ENCODE measurements at regions not wholly inside any gene's neighbourhood (a gene's known extent, or its start where the extent isn't known, plus 50 kb on each side); places are given as distances from the start of the nearest gene placed in this dataset.

- Histone ChIP-seq H3K9me3 (no peaks in the 10 kb centered on the region), H3K27ac (no peak overlapping the region), H3K36me3 (no peaks in the 10 kb centered on the region), H3K4me3 (no peak overlapping the region), H3K27me3 (no peaks in the 10 kb centered on the region), H3K4me1 (peaks cover 4 to 20% (median 11%) of the 10 kb centered on the region in 4 donors)
- in situ Hi-C loops (cut with MboI; ENCODE audit: low pct_ligation_motif_present in 1 of 4, low pct_unique_long_range_greater_than_20kb in 1 of 4, low sequenced_read_pairs in 3 of 4): no loop called here
- DNase-seq: no peak
- intact Hi-C loops (cut with DNase I; ENCODE audit: low total_unique reads): no loop called here
- WGBS, 2 donors (ENCODE audit: low coverage in 1 of 2): 83% methylated on average over 1 of the region's 1 CpG; no CpG with 5 or more reads in 1 of the 2 donors
- TF ChIP-seq EP300 (IDR thresholded peaks at IDR 0.05; ENCODE audit: low read depth): no peak
- TF ChIP-seq POLR2AphosphoS5 (IDR thresholded peaks at IDR 0.05): no peak
- TF ChIP-seq POLR2A (IDR thresholded peaks at IDR 0.05): no peak
- no peak for TF ChIP-seq CTCF (IDR thresholded peaks at IDR 0.05)
These were observed 68.0 kb upstream of the BOC start for GRCh38 chr3:113143353-113143752.

GRCh38 chr3:113147681-113148261 lies 63.6 kb upstream of the BOC start:
- no peak overlapping the region for H3K4me3 ChIP-seq
- DNase-seq: no peak
- H3K27ac ChIP-seq: peak overlapping the region; percentile 49 to 87 (median 72)
- in situ Hi-C loops (cut with MboI; ENCODE audit: low pct_ligation_motif_present in 1 of 4, low pct_unique_long_range_greater_than_20kb in 1 of 4, low sequenced_read_pairs in 3 of 4): no loop called here
- intact Hi-C loops (cut with DNase I; ENCODE audit: low total_unique reads): no loop called here
- no peaks in the 10 kb centered on the region for H3K36me3 ChIP-seq
- no peaks in the 10 kb centered on the region for H3K9me3 ChIP-seq
- WGBS, 2 donors (ENCODE audit: low coverage in 1 of 2): 73 to 74% methylated on average over 8 to 9 of the region's 9 CpGs
- H3K27me3 ChIP-seq: no peaks in the 10 kb centered on the region
- H3K4me1 ChIP-seq: peaks cover 4 to 47% (median 24%) of the 10 kb centered on the region in 4 donors
- TF ChIP-seq POLR2A (IDR thresholded peaks at IDR 0.05) (no peak), POLR2AphosphoS5 (IDR thresholded peaks at IDR 0.05) (peak; percentile 62 to 86 (median 64)), CTCF (IDR thresholded peaks at IDR 0.05) (no peak), EP300 (IDR thresholded peaks at IDR 0.05; ENCODE audit: low read depth) (peak; percentile 6)

GRCh38 chr3:113148284-113148683 lies 63.1 kb upstream of the BOC start:
- H3K9me3 ChIP-seq: no peaks in the 10 kb centered on the region
- no peaks in the 10 kb centered on the region for H3K36me3 ChIP-seq
- TF ChIP-seq POLR2AphosphoS5 (IDR thresholded peaks at IDR 0.05) (no peak), CTCF (IDR thresholded peaks at IDR 0.05) (no peak), POLR2A (IDR thresholded peaks at IDR 0.05) (no peak), EP300 (IDR thresholded peaks at IDR 0.05; ENCODE audit: low read depth) (no peak)
- H3K4me3 ChIP-seq: no peak overlapping the region
- 29 to 40% methylated on average over 1 to 4 of the region's 4 CpGs for WGBS, 2 donors (ENCODE audit: low coverage in 1 of 2)
- H3K27ac ChIP-seq: peak overlapping the region; percentile 49 to 87 (median 72)
- peak; percentile 26 for DNase-seq
- in situ Hi-C loops (cut with MboI; ENCODE audit: low pct_ligation_motif_present in 1 of 4, low pct_unique_long_range_greater_than_20kb in 1 of 4, low sequenced_read_pairs in 3 of 4): no loop called here
- peaks cover 4 to 47% (median 25%) of the 10 kb centered on the region in 4 donors for H3K4me1 ChIP-seq
- intact Hi-C loops (cut with DNase I; ENCODE audit: low total_unique reads): no loop called here
- H3K27me3 ChIP-seq: no peaks in the 10 kb centered on the region

- Histone ChIP-seq H3K27me3 (no peaks in the 10 kb centered on the region), H3K9me3 (no peaks in the 10 kb centered on the region), H3K4me1 (peaks cover 4 to 47% (median 26%) of the 10 kb centered on the region in 4 donors), H3K27ac (peak overlapping the region; percentile 69 to 87 (median 74)), H3K4me3 (no peak overlapping the region), H3K36me3 (no peaks in the 10 kb centered on the region)
- TF ChIP-seq EP300 (IDR thresholded peaks at IDR 0.05; ENCODE audit: low read depth) (no peak), CTCF (IDR thresholded peaks at IDR 0.05) (no peak), POLR2A (IDR thresholded peaks at IDR 0.05) (no peak), POLR2AphosphoS5 (IDR thresholded peaks at IDR 0.05) (peak in 1 of 3 donors; percentile 11)
- intact Hi-C loops (cut with DNase I; ENCODE audit: low total_unique reads): loop anchor here (5.0 kb wide), 1 partner anchor 62 kb away; the partner anchor contains the start of gene BOC
- 94% methylated on average over 5 of the region's 5 CpGs; no CpG with 5 or more reads in 1 of the 2 donors for WGBS, 2 donors (ENCODE audit: low coverage in 1 of 2)
- in situ Hi-C loops (cut with MboI; ENCODE audit: low pct_ligation_motif_present in 1 of 4, low pct_unique_long_range_greater_than_20kb in 1 of 4, low sequenced_read_pairs in 3 of 4): no loop called here
- DNase-seq: no peak
These were observed 61.1 kb upstream of the BOC start for GRCh38 chr3:113150250-113150649.

Measured in transverse colon (tissue), 4 donors.